GM12878 (cell line): ENCODE measurements at regions not wholly inside any gene's neighbourhood (a gene's known extent, or its start where the extent isn't known, plus 50 kb on each side); places are given as distances from the start of the nearest gene placed in this dataset.

ENCODE experiments used
- ATAC-seq: fragments of 200-7000 bp; cut with Tn5 transposase; 3 replicates; pipeline ENCODE4 v1.9.1; 2020; ENCODE audit warnings: mild to moderate bottlenecking, moderate library complexity
- BruUV-seq: library from RNA; stranded (reverse); fragments of 400-500 nt; replicated peaks from 2 replicates; lab custom pipeline; 2021; lab: Mats Ljungman, UMichigan
- CTCF ChIA-PET: fragments of 300-600 bp; sonication (Branson Sonifier 250); formaldehyde crosslinking; extraction: SDS; loops from one replicate; lab custom pipeline; 2021; ENCODE audit warnings: inconsistent platforms; lab: Yijun Ruan, JAX
- POLR2A ChIA-PET: fragments of 350-600 bp; formaldehyde crosslinking; extraction: SDS; loops from one replicate; lab custom pipeline; 2021; ENCODE audit warnings: inconsistent platforms; lab: Charles Lee
- RAD21 ChIA-PET: fragments of 300-600 bp; sonication (Branson Sonifier 250); formaldehyde crosslinking; loops from one replicate; lab custom pipeline; 2023; ENCODE audit warnings: antibody characterized with exemption; ENCODE audit not compliant: unreplicated experiment; lab: Charles Lee
- SMC1A ChIA-PET: fragments of 300-600 bp; sonication (Branson Sonifier 250); formaldehyde crosslinking; loops from one replicate; lab custom pipeline; 2023; ENCODE audit not compliant: unreplicated experiment, uncharacterized antibody; lab: Charles Lee
- DNase-seq: peaks from one replicate; pipeline ENCODE4 v3.0.0-alpha.2; 2011; ENCODE audit warnings: low read depth, low spot score
- FAIRE-seq: peaks from 3 replicates; lab custom pipeline; 2011; peaks lifted over from hg19 to GRCh38; lab: Jason Lieb, UNC
- H2AFZ ChIP-seq: 2 replicates; pipeline ENCODE4 v1.6.0; 2011; ENCODE audit warnings: low read depth, low read length, control low read depth; ENCODE audit not compliant: control insufficient read depth
- H3K27ac ChIP-seq: 2 replicates; pipeline ENCODE4 v1.5.1; 2011; ENCODE audit warnings: control low read depth; ENCODE audit not compliant: control insufficient read depth, insufficient read depth
- H3K27me3 ChIP-seq, 2 experiments: replicated peaks in 1 of 2; 2 replicates each; pipeline versions ENCODE4 v1.6.0 to v1.6.1; 2011; ENCODE audit warnings: low read length in 1 of 2; ENCODE audit not compliant: control insufficient read depth in 2 of 2, insufficient read depth in 2 of 2
- H3K36me3 ChIP-seq, 2 experiments: 2 replicates each; pipeline ENCODE4 v1.5.1; 2011; ENCODE audit warnings: low read length in 1 of 2; ENCODE audit not compliant: control insufficient read depth in 2 of 2, insufficient read depth in 2 of 2
- H3K4me1 ChIP-seq: 2 replicates; pipeline ENCODE4 v1.6.1; 2011; ENCODE audit warnings: mild to moderate bottlenecking, low read length, moderate library complexity, mixed read lengths; ENCODE audit not compliant: control insufficient read depth, insufficient read depth
- H3K4me2 ChIP-seq: 2 replicates; pipeline ENCODE4 v1.6.0; 2011; ENCODE audit warnings: control low read depth; ENCODE audit not compliant: control insufficient read depth, insufficient read depth
- H3K4me3 ChIP-seq: fragments of 200-600 bp; sonication (generic); 2 replicates; pipeline ENCODE4 v1.5.1; 2016
- H3K79me2 ChIP-seq: 2 replicates; pipeline ENCODE4 v1.6.0; 2011; ENCODE audit warnings: low read length; ENCODE audit not compliant: control insufficient read depth, insufficient read depth
- H3K9ac ChIP-seq: 2 replicates; pipeline ENCODE4 v1.8.0; 2011; ENCODE audit warnings: low read length, control low read depth, mixed read lengths; ENCODE audit not compliant: control insufficient read depth, insufficient read depth
- H3K9me3 ChIP-seq: replicated peaks from 3 replicates; pipeline ENCODE4 v1.5.1; 2011; ENCODE audit warnings: mild to moderate bottlenecking, low read length; ENCODE audit not compliant: control insufficient read depth, insufficient read depth
- H4K20me1 ChIP-seq: 2 replicates; pipeline ENCODE4 v1.6.0; 2011; ENCODE audit not compliant: control insufficient read depth, insufficient read depth
- E2F8 ChIP-seq: fragments of 450-650 bp; IDR thresholded peaks from 2 replicates; pipeline ENCODE4 v1.6.1; 2018; ENCODE audit warnings: mild to moderate bottlenecking, low read depth, moderate library complexity; ENCODE audit not compliant: partially characterized antibody
- E4F1 ChIP-seq: fragments of 450-650 bp; IDR thresholded peaks from 2 replicates; pipeline ENCODE4 v1.6.1; 2018; ENCODE audit warnings: borderline replicate concordance, mild to moderate bottlenecking; ENCODE audit not compliant: partially characterized antibody
- MTA3 ChIP-seq: IDR thresholded peaks from 2 replicates; pipeline ENCODE4 v1.6.1; 2012; ENCODE audit warnings: low read length, inconsistent platforms, borderline replicate concordance
- RCOR1 ChIP-seq: conservative IDR thresholded peaks from 2 replicates; pipeline ENCODE4 v1.6.1; 2012; ENCODE audit warnings: low read depth, low read length, improper control_type of control experiment
- RFX5 ChIP-seq: IDR thresholded peaks from 2 replicates; pipeline ENCODE4 v1.6.1; 2011; ENCODE audit warnings: low read depth, low read length, improper control_type of control experiment
- TBL1XR1 ChIP-seq: IDR thresholded peaks from 2 replicates; pipeline ENCODE4 v1.6.1; 2012; ENCODE audit warnings: low read depth, low read length, improper control_type of control experiment
- TCF3 ChIP-seq: IDR thresholded peaks from 2 replicates; pipeline ENCODE4 v1.6.1; 2012; ENCODE audit warnings: low read depth, mild to moderate bottlenecking, low read length, borderline replicate concordance; ENCODE audit not compliant: insufficient read depth
- WGBS: methylation state at CpG from one replicate; pipeline ENCODE4 v1.1.6; 2016; ENCODE audit warnings: low lambda C conversion rate; ENCODE audit not compliant: insufficient replicate concordance, insufficient coverage; ENCODE audit errors: missing lambda C conversion rate; 5-methylcytosine and 5-hydroxymethylcytosine counted together
- in situ Hi-C: fragments of 300-500 bp; cut with MboI; formaldehyde crosslinking; loops from 9 replicates; pipeline ENCODE4 v1.14.3; 2018; ENCODE audit warnings: mixed read lengths
- intact Hi-C: fragments of 100-400 bp; cut with micrococcal nuclease; formaldehyde crosslinking; loops from one replicate; pipeline ENCODE4 v1.14.2; 2022; ENCODE audit not compliant: unreplicated experiment

- no peak overlapping the region for H3K27ac ChIP-seq
- ChIA-PET POLR2A (no interaction called here), RAD21 (no interaction called here), SMC1A (no interaction called here), CTCF (interaction anchor here (1.4 kb wide), 1 partner anchor 9 kb away, joined by 3 read pairs; no protein-coding TSS in a partner anchor)
- no TSS peak for BruUV-seq
- TF ChIP-seq TCF3 (no peak), MTA3 (no peak), E2F8 (no peak), RFX5 (no peak), TBL1XR1 (no peak), E4F1 (no peak), RCOR1 (no peak)
- no peak for DNase-seq
- H2AFZ ChIP-seq = no peak overlapping the region
- in situ Hi-C loops = no loop called here
- WGBS = 32% methylated on average over 7 of the region's 7 CpGs
- no peaks in the 10 kb centered on the region for H3K27me3 ChIP-seq
- no peak overlapping the region for H3K4me2 ChIP-seq
- H3K79me2 ChIP-seq = no peaks in the 10 kb centered on the region
- no peaks in the 10 kb centered on the region for H3K4me1 ChIP-seq
- H3K4me3 ChIP-seq = no peak overlapping the region
- intact Hi-C loops = no loop called here
- no peak for ATAC-seq
- no peaks in the 10 kb centered on the region for H3K36me3 ChIP-seq
- FAIRE-seq = no peak
- no peak overlapping the region for H3K9ac ChIP-seq
- H3K9me3 ChIP-seq = no peaks in the 10 kb centered on the region; the same call in 2 of the 3 replicates
- H4K20me1 ChIP-seq = no peaks in the 10 kb centered on the region
These were observed 249.2 kb upstream of the HABP2 start for GRCh38 chr10:113303544-113304146.
